ENCODE measurements at regions not wholly inside any gene's neighbourhood (a gene's known extent, or its start where the extent isn't known, plus 50 kb on each side); places are given as distances from the start of the nearest gene placed in this dataset.

DNA sequence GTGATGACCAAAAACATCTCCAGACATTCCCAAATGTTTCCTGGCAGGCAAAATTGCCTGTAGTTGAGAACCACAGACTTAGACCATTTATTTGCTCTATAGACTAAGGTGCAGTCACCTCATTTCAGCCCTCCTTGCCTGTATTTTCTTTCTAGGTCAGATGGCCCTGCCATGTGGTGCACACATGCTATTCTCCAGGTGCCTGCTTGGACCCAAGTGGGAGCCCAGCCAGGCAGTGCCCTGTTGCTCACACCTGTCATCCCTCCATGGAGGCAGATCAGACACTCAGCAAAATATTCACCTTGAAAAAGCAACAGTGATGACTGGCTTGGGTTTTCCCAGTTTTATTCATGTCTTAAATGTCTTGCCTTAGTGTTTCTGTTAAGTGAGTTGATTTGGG, 311.4 kb downstream of the TFAP2C start:
- no peak overlapping the region for H3K4me3 Mint-ChIP-seq (ENCODE audit: unreplicated experiment)
- intact Hi-C loops (cut with micrococcal nuclease), result no loop called here
- H3K36me3 Mint-ChIP-seq (ENCODE audit: insufficient read depth, unreplicated experiment), result no peaks in the 10 kb centered on the region
- BruUV-seq (replicated peaks), result no TSS peak
- ChIA-PET CTCF (interaction anchor here (0.9 kb wide), 1 partner anchor 45 kb away, joined by 3 read pairs; no protein-coding TSS in a partner anchor), POLR2A (no interaction called here)
- H3K27ac Mint-ChIP-seq (ENCODE audit: low read depth, unreplicated experiment), result no peak overlapping the region
- H3K27me3 Mint-ChIP-seq (ENCODE audit: insufficient read depth, unreplicated experiment), result peaks cover 21% of the 10 kb centered on the region
- no peaks in the 10 kb centered on the region for H3K4me1 Mint-ChIP-seq (ENCODE audit: insufficient read depth, unreplicated experiment)
- DNase-seq (ENCODE audit: unreplicated experiment), result no peak
- TF ChIP-seq, protein P1, sequence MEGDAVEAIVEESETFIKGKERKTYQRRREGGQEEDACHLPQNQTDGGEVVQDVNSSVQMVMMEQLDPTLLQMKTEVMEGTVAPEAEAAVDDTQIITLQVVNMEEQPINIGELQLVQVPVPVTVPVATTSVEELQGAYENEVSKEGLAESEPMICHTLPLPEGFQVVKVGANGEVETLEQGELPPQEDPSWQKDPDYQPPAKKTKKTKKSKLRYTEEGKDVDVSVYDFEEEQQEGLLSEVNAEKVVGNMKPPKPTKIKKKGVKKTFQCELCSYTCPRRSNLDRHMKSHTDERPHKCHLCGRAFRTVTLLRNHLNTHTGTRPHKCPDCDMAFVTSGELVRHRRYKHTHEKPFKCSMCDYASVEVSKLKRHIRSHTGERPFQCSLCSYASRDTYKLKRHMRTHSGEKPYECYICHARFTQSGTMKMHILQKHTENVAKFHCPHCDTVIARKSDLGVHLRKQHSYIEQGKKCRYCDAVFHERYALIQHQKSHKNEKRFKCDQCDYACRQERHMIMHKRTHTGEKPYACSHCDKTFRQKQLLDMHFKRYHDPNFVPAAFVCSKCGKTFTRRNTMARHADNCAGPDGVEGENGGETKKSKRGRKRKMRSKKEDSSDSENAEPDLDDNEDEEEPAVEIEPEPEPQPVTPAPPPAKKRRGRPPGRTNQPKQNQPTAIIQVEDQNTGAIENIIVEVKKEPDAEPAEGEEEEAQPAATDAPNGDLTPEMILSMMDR (IDR thresholded peaks at IDR 0.05; ENCODE audit: unreplicated experiment), result no peak
- no peaks in the 10 kb centered on the region for H3K9me3 Mint-ChIP-seq (ENCODE audit: unreplicated experiment)

DNA sequence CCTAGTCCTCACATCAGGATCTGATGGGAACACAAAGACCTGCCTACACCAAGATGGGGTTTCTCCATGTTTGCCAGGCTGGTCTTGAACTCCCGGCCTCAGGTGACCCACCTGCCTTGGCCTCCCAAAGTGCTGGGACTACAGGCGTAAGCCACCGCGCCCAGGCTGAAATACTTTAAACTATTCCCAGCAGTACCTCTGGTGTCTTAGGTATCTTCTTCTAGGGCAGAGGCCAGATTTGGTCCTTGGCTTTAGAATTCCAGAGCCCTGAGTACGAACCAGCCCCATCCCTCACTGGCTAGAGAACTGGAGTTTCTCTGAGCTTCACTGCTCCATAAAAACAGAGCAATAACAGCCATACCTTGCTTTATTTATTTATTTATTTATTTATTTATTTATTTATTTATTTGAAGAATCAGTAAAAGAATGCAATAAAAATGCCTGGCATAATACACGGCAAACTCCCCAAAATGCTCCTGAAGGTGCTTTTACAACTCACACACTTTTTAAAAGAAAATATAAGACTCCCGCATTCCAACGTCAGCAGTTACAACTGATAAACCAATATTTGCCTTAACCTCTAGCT, 312.1 kb downstream of the TFAP2C start:
- H3K27ac Mint-ChIP-seq (ENCODE audit: low read depth, unreplicated experiment), result no peak overlapping the region
- DNase-seq (ENCODE audit: unreplicated experiment), result no peak
- H3K4me1 Mint-ChIP-seq (ENCODE audit: insufficient read depth, unreplicated experiment), result no peaks in the 10 kb centered on the region
- no peak overlapping the region for H3K4me3 Mint-ChIP-seq (ENCODE audit: unreplicated experiment)
- ChIA-PET CTCF (interaction anchor here (0.7 to 0.9 kb wide), 2 partner anchors 33 to 150 kb away, joined by 3 read pairs; no protein-coding TSS in a partner anchor), POLR2A (interaction anchor here (0.7 kb wide), 1 partner anchor 307 kb away, joined by 3 read pairs; no protein-coding TSS in a partner anchor)
- no peaks in the 10 kb centered on the region for H3K36me3 Mint-ChIP-seq (ENCODE audit: insufficient read depth, unreplicated experiment)
- peaks cover 28% of the 10 kb centered on the region for H3K27me3 Mint-ChIP-seq (ENCODE audit: insufficient read depth, unreplicated experiment)
- intact Hi-C loops (cut with micrococcal nuclease), result no loop called here
- TF ChIP-seq, protein P1 (IDR thresholded peaks at IDR 0.05; ENCODE audit: unreplicated experiment), result no peak
- no TSS peak for BruUV-seq (replicated peaks)
- no peaks in the 10 kb centered on the region for H3K9me3 Mint-ChIP-seq (ENCODE audit: unreplicated experiment)

DNA sequence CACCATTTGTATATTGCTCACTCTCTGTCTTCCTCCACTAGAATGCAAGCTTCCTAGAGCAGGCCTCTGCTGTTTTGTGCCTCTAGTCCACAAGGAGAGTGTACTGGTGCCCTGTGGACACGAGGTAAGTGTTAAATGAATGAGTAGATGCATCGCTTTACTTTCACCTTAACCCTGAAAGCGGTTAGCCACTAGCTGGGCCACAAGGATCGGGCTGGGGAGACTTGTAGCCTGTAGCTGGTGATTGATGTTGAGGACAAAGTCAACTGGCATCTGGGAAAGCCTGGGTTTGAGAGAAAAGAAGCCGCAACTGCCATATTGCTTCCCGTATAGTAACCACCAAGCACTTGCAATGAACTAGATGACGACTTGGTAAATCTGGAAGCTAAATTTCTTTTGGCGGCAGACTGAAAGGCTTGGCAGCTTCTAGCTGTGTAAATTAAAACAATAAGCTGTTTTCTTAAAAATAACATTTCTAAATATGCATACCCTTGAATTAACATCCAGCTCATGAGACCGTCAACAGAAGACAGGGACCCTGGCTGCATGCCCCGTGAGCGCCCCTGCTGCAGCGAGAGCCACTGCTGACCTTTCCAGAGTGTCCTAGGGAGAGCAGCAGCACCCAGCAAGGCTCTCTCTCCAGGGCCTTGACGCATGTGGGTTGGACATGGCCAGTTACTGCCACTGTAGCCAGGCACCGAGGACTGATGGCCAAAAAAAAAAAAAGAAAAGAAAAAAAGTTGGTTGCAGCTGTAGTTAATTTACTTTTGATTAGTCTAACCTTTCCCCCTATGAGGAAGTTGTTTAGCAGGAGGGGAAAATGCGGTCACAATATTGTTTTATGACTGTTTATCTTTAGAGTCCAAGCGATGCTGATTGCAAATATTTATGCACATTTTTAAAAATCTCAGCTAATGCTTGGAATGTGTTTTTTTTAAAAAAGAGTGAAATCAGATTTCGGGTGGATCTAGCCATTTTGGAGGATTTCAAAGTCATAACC, 315.1 kb downstream of the TFAP2C start:
- no TSS peak for BruUV-seq (replicated peaks)
- peaks cover 31% of the 10 kb centered on the region for H3K27me3 Mint-ChIP-seq (ENCODE audit: insufficient read depth, unreplicated experiment)
- CTCF ChIA-PET, result interaction anchor here (0.6 to 2.8 kb wide), 8 partner anchors 9 to 394 kb away, joined by 3 to 15 read pairs (median 4); no protein-coding TSS in a partner anchor

More for the DNA sequence above, 315.1 kb downstream of the TFAP2C start:
- Mint-ChIP-seq H3K27ac (ENCODE audit: low read depth, unreplicated experiment) (no peak overlapping the region), H3K4me3 (ENCODE audit: unreplicated experiment) (no peak overlapping the region), H3K36me3 (ENCODE audit: insufficient read depth, unreplicated experiment) (no peaks in the 10 kb centered on the region), H3K9me3 (ENCODE audit: unreplicated experiment) (no peaks in the 10 kb centered on the region), H3K4me1 (ENCODE audit: insufficient read depth, unreplicated experiment) (no peaks in the 10 kb centered on the region)
- DNase-seq (ENCODE audit: unreplicated experiment), result no peak
- TF ChIP-seq, protein P1 (IDR thresholded peaks at IDR 0.05; ENCODE audit: unreplicated experiment), result no peak
- intact Hi-C loops (cut with micrococcal nuclease), result no loop called here
- POLR2A ChIA-PET, result interaction anchor here (0.7 to 1.8 kb wide), 3 partner anchors 9 to 311 kb away, joined by 3 to 7 read pairs (median 3); no protein-coding TSS in a partner anchor
